Esophagus squamous epithelium (tissue), 4 donors: ENCODE measurements at regions not wholly inside any gene's neighbourhood (a gene's known extent, or its start where the extent isn't known, plus 50 kb on each side); places are given as distances from the start of the nearest gene placed in this dataset.

Experiments used
- POLR2A ChIP-seq, 4 donors: fragments of 450-650 bp; IDR thresholded peaks; one replicate each; pipeline ENCODE4 v1.6.1; 2017; ENCODE audit warnings: antibody characterized with exemption in 4 of 4, mild to moderate bottlenecking in 4 of 4, moderate library complexity in 3 of 4
- TF ChIP-seq, protein P1 (sequence below), 6 experiments: fragments of 450-650 bp in 4 of 6; fragments of 200-600 bp in 2 of 6; sonication (generic) in 2 of 6; IDR thresholded peaks; one replicate each; pipeline ENCODE4 v1.5.1; 2016 to 2019; ENCODE audit warnings: antibody characterized with exemption in 6 of 6, mild to moderate bottlenecking in 4 of 6, moderate library complexity in 4 of 6

DNA sequence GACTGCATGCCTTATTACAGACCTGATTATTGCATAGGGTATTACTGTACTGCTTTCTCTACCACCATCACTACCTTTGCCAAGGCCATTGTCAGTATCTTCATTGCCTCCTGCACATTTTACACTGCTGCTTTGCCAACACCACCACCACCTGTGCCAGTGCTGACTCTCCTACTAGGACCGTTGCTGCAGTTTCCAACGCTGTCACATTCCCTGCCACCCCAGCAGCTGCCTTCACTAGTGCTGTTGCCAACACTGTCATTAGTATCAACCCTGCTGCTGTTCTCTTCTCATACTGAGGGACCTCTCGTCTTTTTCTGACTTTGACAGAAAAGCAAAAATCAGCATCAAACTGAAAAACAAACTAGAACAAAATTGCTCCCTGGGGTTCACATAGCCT lies 394.9 kb upstream of the B3GALT2 start:
- TF ChIP-seq, protein P1, sequence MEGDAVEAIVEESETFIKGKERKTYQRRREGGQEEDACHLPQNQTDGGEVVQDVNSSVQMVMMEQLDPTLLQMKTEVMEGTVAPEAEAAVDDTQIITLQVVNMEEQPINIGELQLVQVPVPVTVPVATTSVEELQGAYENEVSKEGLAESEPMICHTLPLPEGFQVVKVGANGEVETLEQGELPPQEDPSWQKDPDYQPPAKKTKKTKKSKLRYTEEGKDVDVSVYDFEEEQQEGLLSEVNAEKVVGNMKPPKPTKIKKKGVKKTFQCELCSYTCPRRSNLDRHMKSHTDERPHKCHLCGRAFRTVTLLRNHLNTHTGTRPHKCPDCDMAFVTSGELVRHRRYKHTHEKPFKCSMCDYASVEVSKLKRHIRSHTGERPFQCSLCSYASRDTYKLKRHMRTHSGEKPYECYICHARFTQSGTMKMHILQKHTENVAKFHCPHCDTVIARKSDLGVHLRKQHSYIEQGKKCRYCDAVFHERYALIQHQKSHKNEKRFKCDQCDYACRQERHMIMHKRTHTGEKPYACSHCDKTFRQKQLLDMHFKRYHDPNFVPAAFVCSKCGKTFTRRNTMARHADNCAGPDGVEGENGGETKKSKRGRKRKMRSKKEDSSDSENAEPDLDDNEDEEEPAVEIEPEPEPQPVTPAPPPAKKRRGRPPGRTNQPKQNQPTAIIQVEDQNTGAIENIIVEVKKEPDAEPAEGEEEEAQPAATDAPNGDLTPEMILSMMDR (IDR thresholded peaks at IDR 0.05), result no peak
- no peak for TF ChIP-seq POLR2A (IDR thresholded peaks at IDR 0.05)
